Liver (tissue), 8 donors: ENCODE measurements at regions not wholly inside any gene's neighbourhood (a gene's known extent, or its start where the extent isn't known, plus 50 kb on each side); places are given as distances from the start of the nearest gene placed in this dataset.

ENCODE experiments used
- DNase-seq: peaks from one replicate; pipeline ENCODE4 v3.0.0-alpha.2; 2017; ENCODE audit warnings: low spot score
- H3K27ac ChIP-seq, 2 donors: one replicate each; pipeline ENCODE4 v1.7.0; 2013; ENCODE audit warnings: inconsistent platforms in 2 of 2, low read length in 2 of 2, control low read depth in 1 of 2, low read depth in 1 of 2, mild to moderate bottlenecking in 1 of 2
- H3K27me3 ChIP-seq, 4 donors: one replicate each; pipeline versions ENCODE4 v1.6.1 to v1.7.0; 2013; ENCODE audit warnings: low read length in 3 of 4, inconsistent platforms in 1 of 4, mild to moderate bottlenecking in 1 of 4, moderate library complexity in 1 of 4; ENCODE audit not compliant: control insufficient read depth in 4 of 4, insufficient read depth in 4 of 4
- H3K36me3 ChIP-seq, 4 donors: one replicate each; pipeline versions ENCODE4 v1.6.1 to v1.7.0; 2013; ENCODE audit warnings: low read length in 3 of 4, mild to moderate bottlenecking in 3 of 4, low read depth in 1 of 4, moderate library complexity in 1 of 4; ENCODE audit not compliant: control insufficient read depth in 4 of 4, insufficient read depth in 3 of 4
- H3K4me1 ChIP-seq, 4 donors: one replicate each; pipeline versions ENCODE4 v1.6.1 to v1.7.0; 2013; ENCODE audit warnings: low read length in 3 of 4, mild to moderate bottlenecking in 3 of 4, moderate library complexity in 1 of 4; ENCODE audit not compliant: control insufficient read depth in 4 of 4, insufficient read depth in 4 of 4
- H3K4me3 ChIP-seq, 3 donors: one replicate each; pipeline versions ENCODE4 v1.6.1 to v1.7.0; 2013; ENCODE audit warnings: low read length in 3 of 3, control low read depth in 1 of 3, low read depth in 1 of 3, mild to moderate bottlenecking in 1 of 3
- H3K9ac ChIP-seq, 2 donors: one replicate each; pipeline ENCODE4 v1.7.0; 2013; ENCODE audit warnings: low read length in 2 of 2, mild to moderate bottlenecking in 2 of 2, moderate library complexity in 2 of 2, control low read depth in 1 of 2, low read depth in 1 of 2
- H3K9me3 ChIP-seq, 4 donors: one replicate each; pipeline versions ENCODE4 v1.6.1 to v1.7.0; 2013; ENCODE audit warnings: low read length in 3 of 4; ENCODE audit not compliant: control insufficient read depth in 4 of 4
- ATF3 ChIP-seq: IDR thresholded peaks from 2 replicates; pipeline ENCODE4 v1.6.1; 2016; ENCODE audit warnings: antibody characterized with exemption
- CTCF ChIP-seq: fragments of 150-350 bp; IDR thresholded peaks from 2 replicates; pipeline ENCODE4 v1.5.1; 2017; ENCODE audit warnings: improper control_type of control experiment, low read depth, low read length; ENCODE audit not compliant: missing input control
- EGR1 ChIP-seq, 2 donors: IDR thresholded peaks; 2 replicates each; pipeline ENCODE4 v1.6.1; 2016 to 2018; ENCODE audit warnings: antibody characterized with exemption in 2 of 2, low read depth in 2 of 2
- FOXA1 ChIP-seq: IDR thresholded peaks from 2 replicates; pipeline ENCODE4 v1.6.1; 2016; ENCODE audit warnings: antibody characterized with exemption
- FOXA2 ChIP-seq: IDR thresholded peaks from 2 replicates; pipeline ENCODE4 v1.6.1; 2016; ENCODE audit warnings: antibody characterized with exemption
- GABPA ChIP-seq, 2 donors: IDR thresholded peaks in 1 of 2; conservative IDR thresholded peaks in 1 of 2; 2 replicates each; pipeline ENCODE4 v1.6.1; 2016; ENCODE audit warnings: antibody characterized with exemption in 2 of 2, mild to moderate bottlenecking in 1 of 2, moderate library complexity in 1 of 2
- HNF4A ChIP-seq, 2 donors: conservative IDR thresholded peaks; 2 replicates each; pipeline ENCODE4 v1.6.1; 2016; ENCODE audit warnings: antibody characterized with exemption in 2 of 2, mild to moderate bottlenecking in 2 of 2
- HNF4G ChIP-seq: IDR thresholded peaks from 2 replicates; pipeline ENCODE4 v1.6.1; 2016; ENCODE audit warnings: antibody characterized with exemption
- JUND ChIP-seq, 2 donors: IDR thresholded peaks; 2 replicates each; pipeline ENCODE4 v1.6.1; 2016; ENCODE audit warnings: antibody characterized with exemption in 2 of 2
- MAX ChIP-seq: IDR thresholded peaks from 2 replicates; pipeline ENCODE4 v1.6.1; 2016; ENCODE audit warnings: antibody characterized with exemption
- NR2F2 ChIP-seq: IDR thresholded peaks from 2 replicates; pipeline ENCODE4 v1.6.1; 2016; ENCODE audit warnings: antibody characterized with exemption
- RAD21 ChIP-seq, 2 donors: IDR thresholded peaks; 2 replicates each; pipeline ENCODE4 v1.6.1; 2016; ENCODE audit warnings: antibody characterized with exemption in 2 of 2, mild to moderate bottlenecking in 2 of 2
- REST ChIP-seq: IDR thresholded peaks from 2 replicates; pipeline ENCODE4 v1.6.1; 2016; ENCODE audit warnings: antibody characterized with exemption, mild to moderate bottlenecking
- RXRA ChIP-seq, 2 donors: IDR thresholded peaks; 2 replicates each; pipeline ENCODE4 v1.6.1; 2017 to 2018; ENCODE audit warnings: antibody characterized with exemption in 2 of 2, mild to moderate bottlenecking in 1 of 2
- SP1 ChIP-seq: IDR thresholded peaks from 2 replicates; pipeline ENCODE4 v1.6.1; 2018; ENCODE audit warnings: antibody characterized with exemption, mild to moderate bottlenecking
- TAF1 ChIP-seq: conservative IDR thresholded peaks from 2 replicates; pipeline ENCODE4 v1.6.1; 2016; ENCODE audit warnings: antibody characterized with exemption, mild to moderate bottlenecking
- YY1 ChIP-seq: IDR thresholded peaks from 2 replicates; pipeline ENCODE4 v1.6.1; 2016; ENCODE audit warnings: antibody characterized with exemption, mild to moderate bottlenecking
- ZBTB33 ChIP-seq: IDR thresholded peaks from 2 replicates; pipeline ENCODE4 v1.6.1; 2016; ENCODE audit warnings: antibody characterized with exemption
- WGBS: extraction: QIAGEN DNeasy Blood & Tissue Kit; methylation state at CpG from one replicate; pipeline ENCODE4 v1.1.7; 2013; 5-methylcytosine and 5-hydroxymethylcytosine counted together
- donor health status: healthy.
- donor health status: healthy.
- donor health status: healthy.
- donor health status: healthy.
- donor health status: healthy.

GRCh38 chr7:130912862-130913638, 179.0 kb upstream of the KLF14 start:
- H3K36me3 ChIP-seq: no peaks in the 10 kb centered on the region
- no peak for DNase-seq
- H3K9me3 ChIP-seq: no peaks in the 10 kb centered on the region
- peak overlapping the region; percentile 86 to 93 for H3K27ac ChIP-seq
- no peaks in the 10 kb centered on the region for H3K27me3 ChIP-seq
- WGBS: under 1% methylated on average over 18 of the region's 18 CpGs
- H3K9ac ChIP-seq: peak overlapping the region; percentile 80 to 92
- peaks cover 8 to 63% (median 44%) of the 10 kb centered on the region in 4 donors for H3K4me1 ChIP-seq
- peak overlapping the region; percentile 41 to 69 (median 51) for H3K4me3 ChIP-seq
- TF ChIP-seq MAX (peak; percentile 25), YY1 (peak; percentile 13), FOXA1 (no peak), HNF4A (conservative IDR thresholded peaks at IDR 0.05) (peak in 1 of 2 donors; percentile 29)

GRCh38 chr7:130913639-130914553, 179.9 kb upstream of the KLF14 start:
- WGBS: 14% methylated on average over 12 of the region's 12 CpGs
- peak overlapping the region; percentile 86 to 93 for H3K27ac ChIP-seq
- H3K9ac ChIP-seq: peak overlapping the region; percentile 80 to 92
- H3K9me3 ChIP-seq: no peaks in the 10 kb centered on the region
- H3K36me3 ChIP-seq: peaks cover 0 to 3% (median 0%) of the 10 kb centered on the region in 4 donors
- no peaks in the 10 kb centered on the region for H3K27me3 ChIP-seq
- TF ChIP-seq SP1 (no peak), MAX (no peak), HNF4G (no peak), FOXA1 (no peak), JUND (IDR thresholded peaks at IDR 0.05) (no peak), ZBTB33 (no peak), TAF1 (no peak), GABPA (IDR thresholded peaks at IDR 0.05 in 1 of 2, conservative IDR thresholded peaks at IDR 0.05 in 1 of 2) (no peak), NR2F2 (no peak), REST (no peak), ATF3 (no peak), RXRA (IDR thresholded peaks at IDR 0.05) (no peak), EGR1 (IDR thresholded peaks at IDR 0.05; ENCODE audit: low read depth in 2 of 2) (no peak), RAD21 (IDR thresholded peaks at IDR 0.05) (no peak), FOXA2 (no peak), CTCF (no peak), YY1 (no peak), HNF4A (conservative IDR thresholded peaks at IDR 0.05) (no peak)
- no peak for DNase-seq
- peaks cover 12 to 72% (median 52%) of the 10 kb centered on the region in 4 donors for H3K4me1 ChIP-seq
- H3K4me3 ChIP-seq: peak overlapping the region; percentile 41 to 69 (median 43)
